WTC11 (cell line): ENCODE measurements at regions not wholly inside any gene's neighbourhood (a gene's known extent, or its start where the extent isn't known, plus 50 kb on each side); places are given as distances from the start of the nearest gene placed in this dataset.

Source experiments
- ATAC-seq: fragments of 200-7000 bp; cut with Tn5 transposase; 2 replicates; pipeline ENCODE4 v1.10.0; 2021; ENCODE audit warnings: mild to moderate bottlenecking, moderate library complexity
- CTCF ChIA-PET: fragments of 300-600 bp; sonication (Branson Sonifier 250); formaldehyde crosslinking; loops from one replicate; lab custom pipeline; 2021; ENCODE audit warnings: antibody characterized with exemption; lab: Charles Lee
- POLR2A ChIA-PET: fragments of 350-600 bp; sonication (Branson Sonifier 250); formaldehyde crosslinking; loops from one replicate; lab custom pipeline; 2021; ENCODE audit warnings: antibody characterized with exemption; lab: Charles Lee
- DNase-seq: peaks from one replicate; pipeline ENCODE4 v3.0.0; 2021; ENCODE audit warnings: low spot score
- H3K27ac Mint-ChIP-seq: 2 replicates; pipeline ENCODE4 v1.8.0; 2021; ENCODE audit warnings: mixed read lengths
- H3K27me3 Mint-ChIP-seq: 2 replicates; pipeline ENCODE4 v1.8.0; 2021; ENCODE audit warnings: low read depth, mild to moderate bottlenecking, moderate library complexity, mixed read lengths
- H3K36me3 Mint-ChIP-seq: 2 replicates; pipeline ENCODE4 v1.8.0; 2021; ENCODE audit warnings: mixed read lengths
- H3K4me1 Mint-ChIP-seq: 2 replicates; pipeline ENCODE4 v1.8.0; 2022; ENCODE audit warnings: mixed read lengths
- H3K4me3 Mint-ChIP-seq: 2 replicates; pipeline ENCODE4 v1.8.0; 2021; ENCODE audit warnings: mild to moderate bottlenecking, moderate library complexity, mixed read lengths
- H3K9me3 Mint-ChIP-seq: 2 replicates; pipeline ENCODE4 v1.8.0; 2021; ENCODE audit warnings: mixed read lengths
- ATF1 ChIP-seq: sonication (generic); formaldehyde crosslinking; IDR thresholded peaks from 2 replicates; pipeline ENCODE4 v1.8.1; 2023; ENCODE audit warnings: mild to moderate bottlenecking, moderate library complexity, missing genetic modification reagents
- ATF2 ChIP-seq: sonication (generic); formaldehyde crosslinking; IDR thresholded peaks from 2 replicates; pipeline ENCODE4 v1.8.1; 2022; ENCODE audit warnings: low read depth, missing genetic modification reagents, borderline replicate concordance
- CDX4 ChIP-seq: fragments of 250-450 bp; sonication (Bioruptor Pico); IDR thresholded peaks from 2 replicates; pipeline ENCODE4 v1.9.0; 2021; ENCODE audit warnings: moderate library complexity, mild to moderate bottlenecking, inconsistent platforms, borderline replicate concordance
- CTCF ChIP-seq: fragments of 200-600 bp; IDR thresholded peaks from 2 replicates; pipeline ENCODE4 v1.8.0; 2022; ENCODE audit warnings: antibody characterized with exemption
- E2F1 ChIP-seq: sonication (generic); formaldehyde crosslinking; IDR thresholded peaks from 2 replicates; pipeline ENCODE4 v1.8.0; 2022; ENCODE audit warnings: mild to moderate bottlenecking, missing genetic modification reagents
- GRHL2 ChIP-seq: fragments of 250-450 bp; sonication (Bioruptor Pico); IDR thresholded peaks from 2 replicates; pipeline ENCODE4 v1.8.0; 2022; ENCODE audit warnings: mild to moderate bottlenecking, moderate library complexity; ENCODE audit not compliant: insufficient replicate concordance, severe bottlenecking
- GTF2I ChIP-seq: fragments of 250-450 bp; sonication (Bioruptor Pico); conservative IDR thresholded peaks from 2 replicates; pipeline ENCODE4 v1.4.0; 2021; ENCODE audit warnings: mild to moderate bottlenecking
- IRF2 ChIP-seq: sonication (generic); formaldehyde crosslinking; IDR thresholded peaks from 2 replicates; pipeline ENCODE4 v1.8.0; 2022; ENCODE audit warnings: low read depth, missing genetic modification reagents, borderline replicate concordance
- MAX ChIP-seq: sonication (generic); formaldehyde crosslinking; IDR thresholded peaks from 2 replicates; pipeline ENCODE4 v1.8.0; 2022; ENCODE audit warnings: mild to moderate bottlenecking, missing genetic modification reagents
- MLX ChIP-seq: sonication (generic); formaldehyde crosslinking; IDR thresholded peaks from 2 replicates; pipeline ENCODE4 v1.8.1; 2023; ENCODE audit warnings: mild to moderate bottlenecking, missing genetic modification reagents, moderate library complexity
- MYBL2 ChIP-seq: sonication (generic); formaldehyde crosslinking; IDR thresholded peaks from 2 replicates; pipeline ENCODE4 v1.8.1; 2023; ENCODE audit warnings: mild to moderate bottlenecking, moderate library complexity, missing genetic modification reagents
- NFATC4 ChIP-seq: fragments of 250-450 bp; sonication (Bioruptor Pico); IDR thresholded peaks from 2 replicates; pipeline ENCODE4 v1.9.0; 2021; ENCODE audit warnings: mild to moderate bottlenecking
- NFE2L1 ChIP-seq: sonication (generic); formaldehyde crosslinking; IDR thresholded peaks from 2 replicates; pipeline ENCODE4 v1.8.1; 2023; ENCODE audit warnings: missing genetic modification reagents
- NR1H2 ChIP-seq: sonication (generic); formaldehyde crosslinking; IDR thresholded peaks from 2 replicates; pipeline ENCODE4 v1.9.0; 2021; ENCODE audit warnings: mild to moderate bottlenecking, moderate library complexity, missing genetic modification reagents
- NR2C2 ChIP-seq: sonication (generic); formaldehyde crosslinking; IDR thresholded peaks from 2 replicates; pipeline ENCODE4 v1.8.0; 2022; ENCODE audit warnings: mild to moderate bottlenecking, missing genetic modification reagents
- PRDM15 ChIP-seq: sonication (generic); formaldehyde crosslinking; IDR thresholded peaks from 2 replicates; pipeline ENCODE4 v1.8.0; 2022; ENCODE audit warnings: missing genetic modification reagents
- PREB ChIP-seq: sonication (generic); formaldehyde crosslinking; IDR thresholded peaks from 2 replicates; pipeline ENCODE4 v1.8.1; 2022; ENCODE audit warnings: mild to moderate bottlenecking, missing genetic modification reagents, moderate library complexity, borderline replicate concordance
- RORB ChIP-seq: fragments of 250-450 bp; sonication (Bioruptor Pico); IDR thresholded peaks from 2 replicates; pipeline ENCODE4 v1.9.0; 2021; ENCODE audit warnings: mild to moderate bottlenecking
- SMAD3 ChIP-seq: sonication (generic); formaldehyde crosslinking; IDR thresholded peaks from 2 replicates; pipeline ENCODE4 v1.8.0; 2022; ENCODE audit warnings: missing genetic modification reagents, mild to moderate bottlenecking, borderline replicate concordance
- TCF7 ChIP-seq: sonication (generic); formaldehyde crosslinking; IDR thresholded peaks from 2 replicates; pipeline ENCODE4 v1.8.0; 2022; ENCODE audit warnings: mild to moderate bottlenecking, low read depth, missing genetic modification reagents, moderate library complexity
- TP53 ChIP-seq: sonication (generic); formaldehyde crosslinking; IDR thresholded peaks from 2 replicates; pipeline ENCODE4 v1.8.1; 2023; ENCODE audit warnings: mild to moderate bottlenecking, missing genetic modification reagents
- ZNF232 ChIP-seq: sonication (generic); formaldehyde crosslinking; IDR thresholded peaks from 2 replicates; pipeline ENCODE4 v1.8.0; 2022; ENCODE audit warnings: mild to moderate bottlenecking, missing genetic modification reagents
- ZNF263 ChIP-seq: sonication (generic); formaldehyde crosslinking; IDR thresholded peaks from 2 replicates; pipeline ENCODE4 v1.8.1; 2022; ENCODE audit warnings: low read depth, mild to moderate bottlenecking, moderate library complexity, missing genetic modification reagents
- ZNF317 ChIP-seq: sonication (generic); formaldehyde crosslinking; IDR thresholded peaks from 2 replicates; pipeline ENCODE4 v1.8.1; 2023; ENCODE audit warnings: low read depth, mild to moderate bottlenecking, moderate library complexity, missing genetic modification reagents, borderline replicate concordance
- ZNF396 ChIP-seq: fragments of 250-450 bp; sonication (Bioruptor Pico); IDR thresholded peaks from 2 replicates; pipeline ENCODE4 v1.8.0; 2021; ENCODE audit warnings: mild to moderate bottlenecking, moderate library complexity, borderline replicate concordance

- ChIA-PET CTCF (no interaction called here), POLR2A (no interaction called here)
- Mint-ChIP-seq H3K27me3 (no peaks in the 10 kb centered on the region), H3K4me3 (no peak overlapping the region), H3K4me1 (no peaks in the 10 kb centered on the region), H3K27ac (no peak overlapping the region), H3K9me3 (no peaks in the 10 kb centered on the region), H3K36me3 (no peaks in the 10 kb centered on the region)
- no peak for DNase-seq
- TF ChIP-seq MAX = no peak
- TF ChIP-seq E2F1 (CRISPR knock-in tag) = no peak
- no peak for TF ChIP-seq CDX4 (CRISPR knock-in tag)
- TF ChIP-seq GRHL2 (CRISPR knock-in tag) = no peak
- TF ChIP-seq ZNF396 (CRISPR knock-in tag) = no peak
- TF ChIP-seq NFE2L1 (CRISPR knock-in tag) = no peak
- TF ChIP-seq NR1H2 (CRISPR knock-in tag) = no peak
- TF ChIP-seq SMAD3 (CRISPR knock-in tag) = no peak
- TF ChIP-seq IRF2 (CRISPR knock-in tag) = no peak
- TF ChIP-seq MYBL2 (CRISPR knock-in tag) = no peak
- TF ChIP-seq GTF2I (CRISPR knock-in tag) = no peak
- no peak for TF ChIP-seq NFATC4 (CRISPR knock-in tag)
- no peak for TF ChIP-seq ZNF317 (CRISPR knock-in tag)
- TF ChIP-seq PRDM15 (CRISPR knock-in tag) = no peak
- no peak for TF ChIP-seq ZNF232
- no peak for TF ChIP-seq ATF2 (CRISPR knock-in tag)
- ATAC-seq = no peak
Observed at GRCh38 chr16:64638766-64639165, 483.1 kb downstream of the CDH11 start.

GRCh38 chr16:64629622-64630021 is 492.2 kb downstream of the CDH11 start:
- POLR2A ChIA-PET = no interaction called here
- TF ChIP-seq ZNF263 (CRISPR knock-in tag) (no peak), MYBL2 (CRISPR knock-in tag) (no peak), TCF7 (CRISPR knock-in tag) (no peak), NFE2L1 (CRISPR knock-in tag) (no peak), ATF1 (CRISPR knock-in tag) (no peak), PREB (CRISPR knock-in tag) (no peak), MLX (CRISPR knock-in tag) (no peak), NR2C2 (CRISPR knock-in tag) (no peak), CTCF (no peak), RORB (CRISPR knock-in tag) (no peak), TP53 (CRISPR knock-in tag) (no peak)
- Mint-ChIP-seq H3K27ac (no peak overlapping the region), H3K36me3 (no peaks in the 10 kb centered on the region), H3K9me3 (no peaks in the 10 kb centered on the region), H3K4me3 (no peak overlapping the region), H3K27me3 (no peaks in the 10 kb centered on the region), H3K4me1 (no peaks in the 10 kb centered on the region)
- DNase-seq (no peak), ATAC-seq (no peak)
- CTCF ChIA-PET = no interaction called here
